GM21786 (cell line): ENCODE measurements at regions not wholly inside any gene's neighbourhood (a gene's known extent, or its start where the extent isn't known, plus 50 kb on each side); places are given as distances from the start of the nearest gene placed in this dataset.
"Not testable (repeated sequence)": the region's sequence is repeated elsewhere in the genome, so short reads cannot be mapped to it uniquely, and the experiment has no call there.

ENCODE experiments used
- ATAC-seq: cut with Tn5 transposase; IDR thresholded peaks from one replicate; pipeline ENCODE4 v1.9.1; 2021; ENCODE audit not compliant: unreplicated experiment

DNA sequence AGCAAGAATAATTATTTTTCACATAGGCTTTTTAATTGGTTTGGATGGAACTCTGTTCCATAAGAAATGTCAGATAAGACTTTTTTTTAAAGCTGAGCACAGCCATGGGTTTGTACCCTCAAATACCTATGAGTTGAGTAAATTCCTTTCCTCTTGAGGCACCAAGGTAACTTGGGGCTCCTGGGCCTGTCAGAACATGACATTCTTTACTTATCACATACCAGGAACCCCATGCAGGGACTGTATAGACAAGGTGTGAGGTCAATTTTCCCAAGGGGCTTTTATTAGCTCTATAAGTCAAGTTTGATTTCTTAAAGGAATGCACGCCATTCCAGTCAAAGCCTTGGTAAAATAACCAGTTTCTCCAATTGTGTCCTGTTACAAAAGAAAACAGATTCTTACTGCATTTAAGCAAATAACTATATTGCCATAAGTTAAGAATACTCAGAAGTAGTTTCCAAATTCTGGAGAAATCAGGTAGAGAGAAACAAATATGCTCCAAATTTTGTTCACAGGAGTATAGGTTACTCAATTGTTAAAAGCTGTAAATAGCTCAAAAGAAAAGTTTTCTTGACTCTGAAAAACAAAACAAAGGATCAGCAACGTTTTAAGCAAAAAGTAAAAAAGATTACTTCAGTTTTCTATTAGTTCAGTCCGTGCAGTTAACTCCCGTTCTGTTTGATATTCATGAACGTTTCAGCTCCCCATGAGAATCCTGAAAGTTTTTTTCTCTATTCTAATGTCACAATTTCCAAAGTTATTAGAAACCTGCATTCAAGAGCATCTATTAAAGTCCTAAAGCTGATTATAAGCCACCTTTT lies 167.5 kb upstream of the NAMPT start:
- ATAC-seq = no peak

GRCh38 chr7:106451171-106451570 lies 166.4 kb upstream of the NAMPT start:
- no peak for ATAC-seq

DNA sequence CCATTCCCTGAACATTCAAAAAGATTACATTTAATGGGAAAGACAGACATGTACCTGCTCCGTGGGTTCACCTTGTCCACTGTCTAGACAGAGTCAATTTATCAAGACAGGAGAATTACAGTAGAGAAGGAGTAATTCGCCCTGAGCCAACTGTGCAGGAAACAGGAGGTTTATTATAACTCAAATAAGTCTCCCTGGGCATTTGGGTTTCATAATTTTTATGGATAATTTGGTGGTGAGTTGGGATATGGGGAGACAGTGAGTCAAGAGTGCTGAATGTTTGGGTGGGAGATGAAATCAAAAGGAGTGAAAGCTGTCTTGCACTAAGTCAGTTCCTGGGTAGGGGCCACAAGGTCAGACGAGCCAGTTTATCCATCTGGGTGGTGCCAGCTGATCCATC lies 165.9 kb upstream of the NAMPT start:
- ATAC-seq = no peak

GRCh38 chr7:106448992-106449859 lies 164.4 kb upstream of the NAMPT start:
- no peak for ATAC-seq

GRCh38 chr7:106448346-106448991 lies 163.7 kb upstream of the NAMPT start:
- no peak for ATAC-seq

- no peak for ATAC-seq
These were observed 162.6 kb upstream of the NAMPT start for GRCh38 chr7:106447318-106447847.

GRCh38 chr7:106445366-106445765 lies 160.6 kb upstream of the NAMPT start:
- not testable (repeated sequence) for ATAC-seq

DNA sequence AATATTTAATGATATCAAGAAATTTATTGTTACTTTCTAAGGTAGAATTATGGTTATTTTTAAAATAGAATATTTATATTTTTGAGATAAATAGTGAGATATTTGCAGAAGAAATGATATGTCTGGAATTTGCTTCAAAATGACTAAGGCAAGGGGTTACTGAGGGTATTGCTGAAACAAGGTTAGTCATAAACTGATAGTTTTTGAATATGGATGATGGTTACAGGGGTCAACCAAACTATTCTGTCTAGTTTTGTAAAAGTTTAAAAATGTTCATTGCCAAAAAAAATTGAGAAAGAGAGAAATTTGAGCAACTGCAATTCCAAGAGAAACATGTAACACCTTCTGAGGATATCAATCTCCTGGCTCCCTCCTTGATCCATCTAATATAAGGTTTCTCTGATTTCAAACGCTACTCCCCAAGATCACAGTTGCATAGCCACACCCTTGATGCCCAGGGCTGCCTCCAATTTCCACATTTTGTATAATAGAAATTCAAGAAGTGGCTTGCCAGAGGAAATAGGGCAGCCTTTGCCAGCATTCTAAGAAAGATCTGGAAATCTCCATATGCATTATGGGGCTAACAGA lies 159.4 kb upstream of the NAMPT start:
- ATAC-seq = no peak

GRCh38 chr7:106443156-106443555 lies 158.4 kb upstream of the NAMPT start:
- ATAC-seq = no peak

DNA sequence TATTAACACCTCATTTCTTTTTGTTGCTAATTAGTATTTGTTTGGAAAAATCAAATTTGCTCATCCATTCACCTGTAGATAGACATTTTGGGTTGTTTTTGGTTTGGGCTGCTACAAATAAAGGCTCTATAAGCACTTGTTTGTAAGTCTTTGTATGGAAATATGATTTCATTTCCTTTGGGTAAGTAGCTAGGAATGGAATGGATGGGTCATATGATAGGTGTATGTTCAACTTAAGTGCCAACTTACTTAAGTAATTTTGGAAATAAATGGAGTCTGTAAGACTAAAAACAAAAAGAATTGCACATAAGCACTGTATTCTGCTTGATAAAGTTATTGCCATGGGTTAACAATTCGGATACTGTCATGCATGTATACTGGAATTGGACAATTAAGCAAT lies 157.7 kb upstream of the NAMPT start:
- ATAC-seq = no peak

DNA sequence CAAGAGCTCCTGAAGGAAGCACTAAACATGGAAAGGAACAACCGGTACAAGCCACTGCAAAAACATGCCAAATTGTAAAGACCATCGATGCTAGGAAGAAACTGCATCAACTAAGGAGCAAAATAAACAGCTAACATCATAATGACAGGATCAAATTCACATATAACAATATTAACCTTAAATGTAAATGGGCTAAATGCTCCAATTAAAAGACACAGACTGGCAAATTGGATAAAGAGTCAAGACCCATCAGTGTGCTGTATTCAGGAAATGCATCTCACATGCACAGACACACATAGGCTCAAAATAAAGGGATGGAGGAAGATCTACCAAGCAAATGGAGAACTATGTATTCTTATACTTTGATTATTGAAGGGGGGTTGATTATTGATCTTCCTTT lies 156.6 kb upstream of the NAMPT start:
- ATAC-seq = not testable (repeated sequence)

- not testable (repeated sequence) for ATAC-seq
These were observed 152.2 kb upstream of the NAMPT start for GRCh38 chr7:106436933-106437332.

GRCh38 chr7:106433377-106433776 lies 148.6 kb upstream of the NAMPT start:
- ATAC-seq = no peak

DNA sequence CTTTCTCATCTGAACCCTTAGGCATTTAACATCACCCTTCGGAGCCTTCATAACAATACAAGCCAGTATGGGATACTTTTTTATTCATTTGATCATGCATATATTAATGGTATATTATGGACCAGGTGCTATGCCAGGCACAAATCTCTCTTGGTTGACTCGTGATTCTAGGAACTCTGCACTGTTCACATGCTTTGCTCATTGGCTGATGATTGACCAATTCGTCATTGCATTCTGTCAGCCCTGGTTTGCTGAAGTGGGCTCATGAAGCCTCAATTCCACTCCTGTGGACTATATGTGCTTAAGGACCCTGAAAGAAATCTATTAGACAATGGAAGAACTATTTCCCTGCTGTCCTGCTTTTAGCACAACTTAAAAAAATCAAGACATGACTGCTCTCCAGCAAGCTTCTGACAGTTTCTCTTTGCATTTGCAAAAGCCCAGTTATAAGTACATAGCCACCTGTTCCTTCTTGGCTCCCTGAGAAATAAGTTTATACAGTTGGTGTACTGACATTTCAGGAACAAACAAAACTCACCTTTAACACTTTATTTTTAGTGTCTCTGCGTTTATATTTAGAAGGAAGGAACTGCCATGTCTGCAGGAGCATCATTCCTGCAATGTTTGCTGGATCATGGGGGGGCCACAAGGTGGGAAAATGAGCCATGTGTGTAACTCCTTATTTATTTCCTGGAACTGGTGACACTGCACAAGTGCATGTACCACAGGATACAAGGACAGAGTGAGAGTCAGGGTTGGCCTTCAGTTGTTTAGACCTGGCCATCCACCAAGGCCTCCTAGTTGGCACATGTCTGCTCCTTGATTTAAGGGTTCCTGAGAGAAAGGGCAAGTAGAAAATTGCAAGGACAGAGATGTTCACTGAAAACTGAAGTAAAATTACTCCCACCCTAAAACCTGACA lies 146.0 kb upstream of the NAMPT start:
- no peak for ATAC-seq

DNA sequence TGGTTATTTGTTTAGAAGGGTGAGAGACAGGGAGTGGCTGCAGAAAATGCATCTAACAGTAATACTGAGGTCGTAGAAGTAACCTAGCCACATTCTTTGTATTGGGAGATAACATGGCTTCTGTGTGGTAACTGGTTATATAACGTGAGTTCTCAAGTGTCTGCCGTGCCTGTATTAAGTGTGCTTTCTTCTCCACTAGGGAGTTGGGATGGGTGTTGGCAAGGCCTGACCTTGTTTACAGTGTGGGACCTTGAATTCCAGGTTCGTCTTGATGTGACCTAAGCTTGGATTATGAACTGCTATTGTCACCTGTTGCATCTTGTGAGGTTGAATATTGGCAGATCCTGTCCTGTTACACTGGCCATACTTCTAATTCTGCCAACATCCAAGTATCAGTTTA lies 145.3 kb upstream of the NAMPT start:
- ATAC-seq = no peak

GRCh38 chr7:106426803-106427202 lies 142.0 kb upstream of the NAMPT start:
- no peak for ATAC-seq

- peak; percentile 89 for ATAC-seq
These were observed 140.4 kb upstream of the NAMPT start for GRCh38 chr7:106425017-106425719.

DNA sequence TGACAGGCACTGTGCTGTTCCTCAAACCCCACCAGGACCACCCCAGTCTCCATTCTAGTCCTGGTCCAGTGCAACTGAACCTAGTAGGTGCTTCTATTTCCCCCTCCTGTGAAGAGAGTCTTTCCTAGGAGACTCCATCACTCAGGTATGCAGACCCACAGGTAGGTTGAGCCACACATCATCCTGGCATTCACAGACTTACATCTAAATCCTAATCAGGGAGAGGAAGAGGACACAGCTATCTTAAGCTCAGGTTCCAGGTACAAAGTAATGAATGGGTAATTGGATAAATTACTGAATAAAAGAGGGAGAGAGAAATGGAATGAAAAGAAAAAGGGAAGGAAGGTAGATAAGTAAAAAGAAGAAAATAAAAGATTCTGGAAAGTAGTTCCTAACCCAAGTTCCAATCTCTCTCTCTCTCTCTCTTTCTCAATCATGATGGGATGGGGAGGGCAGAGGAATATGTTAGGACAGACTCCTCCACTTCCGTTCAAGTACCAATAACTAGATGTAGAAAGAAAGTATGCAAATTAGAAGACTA lies 139.8 kb upstream of the NAMPT start:
- ATAC-seq = no peak
